ENCODE measurements at regions not wholly inside any gene's neighbourhood (a gene's known extent, or its start where the extent isn't known, plus 50 kb on each side); places are given as distances from the start of the nearest gene placed in this dataset.
"Not testable (repeated sequence)": the region's sequence is repeated elsewhere in the genome, so short reads cannot be mapped to it uniquely, and the experiment has no call there.

- no peak for DNase-seq
These were observed 270.0 kb downstream of the DACT1 start for GRCh38 chr14:58907803-58908202.

GRCh38 chr14:58912287-58912686 is 274.5 kb downstream of the DACT1 start:
- DNase-seq, result no peak

- no peak for DNase-seq
These were observed 275.2 kb downstream of the DACT1 start for GRCh38 chr14:58912799-58913432.

GRCh38 chr14:58914279-58914855 is 274.1 kb upstream of the DAAM1 start:
- no peak for DNase-seq

GRCh38 chr14:58915646-58916045 is 272.8 kb upstream of the DAAM1 start:
- DNase-seq, result no peak

GRCh38 chr14:58918066-58918738 is 270.3 kb upstream of the DAAM1 start:
- DNase-seq, result no peak

- peak; percentile 88 for DNase-seq
These were observed 269.2 kb upstream of the DAAM1 start for GRCh38 chr14:58919217-58919616.

GRCh38 chr14:58920230-58920629 is 268.2 kb upstream of the DAAM1 start:
- no peak for DNase-seq

GRCh38 chr14:58922201-58922940 is 266.1 kb upstream of the DAAM1 start:
- DNase-seq, result not testable (repeated sequence)

GRCh38 chr14:58923751-58924405 is 264.6 kb upstream of the DAAM1 start:
- no peak for DNase-seq

GRCh38 chr14:58941629-58942028 is 246.8 kb upstream of the DAAM1 start:
- no peak for DNase-seq

- DNase-seq, result no peak
These were observed 246.0 kb upstream of the DAAM1 start for GRCh38 chr14:58942516-58942915.

GRCh38 chr14:58944343-58944967 is 244.0 kb upstream of the DAAM1 start:
- no peak for DNase-seq

GRCh38 chr14:58944968-58945356 is 243.5 kb upstream of the DAAM1 start:
- no peak for DNase-seq

- no peak for DNase-seq
These were observed 242.0 kb upstream of the DAAM1 start for GRCh38 chr14:58946431-58946830.

- no peak for DNase-seq
These were observed 241.3 kb upstream of the DAAM1 start for GRCh38 chr14:58947156-58947555.

GRCh38 chr14:58947814-58948445 is 240.5 kb upstream of the DAAM1 start:
- no peak for DNase-seq

GRCh38 chr14:58950555-58950954 is 237.9 kb upstream of the DAAM1 start:
- DNase-seq, result no peak

- no peak for DNase-seq
These were observed 237.3 kb upstream of the DAAM1 start for GRCh38 chr14:58951143-58951542.

- DNase-seq, result no peak
These were observed 234.4 kb upstream of the DAAM1 start for GRCh38 chr14:58954052-58954451.

GRCh38 chr14:58954901-58955861 is 233.3 kb upstream of the DAAM1 start:
- DNase-seq, result no peak
